NCI-H69 (cell line): ENCODE measurements at regions not wholly inside any gene's neighbourhood (a gene's known extent, or its start where the extent isn't known, plus 50 kb on each side); places are given as distances from the start of the nearest gene placed in this dataset.

ENCODE experiments used
- DNase-seq: peaks from one replicate; lab custom pipeline; 2025; lab: John Stamatoyannopoulos, UW

- no peak for DNase-seq
Measured at GRCh38 chr4:52288212-52288855, 237.2 kb downstream of the SPATA18 start.

GRCh38 chr4:52290466-52290865, 239.4 kb downstream of the SPATA18 start:
- DNase-seq = no peak

GRCh38 chr4:52292245-52292644, 241.1 kb downstream of the SPATA18 start:
- no peak for DNase-seq

- DNase-seq = peak; percentile 24
Measured at GRCh38 chr4:52296341-52296740, 245.2 kb downstream of the SPATA18 start.

GRCh38 chr4:52298444-52298843, 247.3 kb downstream of the SPATA18 start:
- no peak for DNase-seq

GRCh38 chr4:52299120-52299519, 248.0 kb downstream of the SPATA18 start:
- peak; percentile 55 for DNase-seq

GRCh38 chr4:52311464-52312125, 260.5 kb downstream of the SPATA18 start:
- no peak for DNase-seq

GRCh38 chr4:52312722-52313121, 261.6 kb downstream of the SPATA18 start:
- DNase-seq = peak; percentile 62

GRCh38 chr4:52317361-52317879, 266.3 kb downstream of the SPATA18 start:
- DNase-seq = no peak

GRCh38 chr4:52317981-52318380, 266.9 kb downstream of the SPATA18 start:
- DNase-seq = peak; percentile 7

GRCh38 chr4:52329894-52330293, 278.8 kb downstream of the SPATA18 start:
- no peak for DNase-seq

- DNase-seq = no peak
Measured at GRCh38 chr4:52343595-52343994, 292.5 kb downstream of the SPATA18 start.

- no peak for DNase-seq
Measured at GRCh38 chr4:52350926-52351325, 299.8 kb downstream of the SPATA18 start.

- no peak for DNase-seq
Measured at GRCh38 chr4:52358366-52358765, 300.7 kb downstream of the USP46 start.

GRCh38 chr4:52358883-52359321, 300.2 kb downstream of the USP46 start:
- DNase-seq = peak; percentile 68

GRCh38 chr4:52366191-52366590, 292.9 kb downstream of the USP46 start:
- DNase-seq = no peak

- peak; percentile 50 for DNase-seq
Measured at GRCh38 chr4:52366621-52367020, 292.5 kb downstream of the USP46 start.

- DNase-seq = peak; percentile 88
Measured at GRCh38 chr4:52367282-52367830, 291.7 kb downstream of the USP46 start.

- DNase-seq = peak; percentile 75
Measured at GRCh38 chr4:52368895-52369294, 290.2 kb downstream of the USP46 start.

GRCh38 chr4:52369649-52370048, 289.5 kb downstream of the USP46 start:
- no peak for DNase-seq

- peak; percentile 14 for DNase-seq
Measured at GRCh38 chr4:52370576-52370975, 288.5 kb downstream of the USP46 start.

GRCh38 chr4:52371841-52372240, 287.3 kb downstream of the USP46 start:
- DNase-seq = no peak

- DNase-seq = no peak
Measured at GRCh38 chr4:52372269-52372668, 286.8 kb downstream of the USP46 start.
